H54 (cell line): ENCODE measurements at regions not wholly inside any gene's neighbourhood (a gene's known extent, or its start where the extent isn't known, plus 50 kb on each side); places are given as distances from the start of the nearest gene placed in this dataset.
"Not testable (repeated sequence)": the region's sequence is repeated elsewhere in the genome, so short reads cannot be mapped to it uniquely, and the experiment has no call there.

Source experiments
- DNase-seq: peaks from one replicate; pipeline ENCODE4 v3.0.0; 2011; ENCODE audit warnings: low spot score, mixed read lengths; ENCODE audit not compliant: insufficient read length
- FAIRE-seq: peaks from 3 replicates; lab custom pipeline; 2011; peaks lifted over from hg19 to GRCh38; lab: Jason Lieb, UNC
- POLR2A ChIP-seq: IDR thresholded peaks from 2 replicates; pipeline ENCODE4 v1.6.1; 2011; ENCODE audit warnings: low read depth, mild to moderate bottlenecking, low read length

DNA sequence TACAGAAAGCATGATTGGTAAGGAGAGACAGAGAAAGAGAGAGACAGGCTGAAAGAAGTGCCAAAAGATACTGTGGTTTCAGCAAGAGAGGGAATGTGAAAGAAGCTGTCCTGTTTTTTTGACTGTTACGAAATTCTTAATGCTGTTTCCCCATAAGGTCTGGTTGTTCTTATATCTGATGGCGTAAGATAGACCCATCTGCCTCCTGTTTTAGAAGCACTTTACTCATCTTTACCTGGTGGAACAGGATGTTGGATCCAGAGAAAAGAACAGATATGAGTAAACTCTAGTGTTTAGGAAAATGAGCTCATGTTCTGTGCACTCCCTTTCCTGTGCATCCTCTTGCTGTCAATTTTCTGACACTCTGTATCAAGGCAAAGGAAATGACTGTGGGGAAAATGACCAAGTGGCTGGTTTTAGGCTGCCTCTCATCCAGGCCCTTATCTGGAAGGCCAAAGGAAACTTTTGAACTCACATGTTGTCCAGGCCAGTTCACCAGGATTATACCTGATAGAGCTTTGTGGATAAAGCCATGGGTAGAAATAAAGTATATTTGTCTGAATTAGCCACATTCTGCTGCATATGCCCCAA lies 311.7 kb upstream of the HTR2C start:
- no peak for DNase-seq
- no peak for TF ChIP-seq POLR2A
- FAIRE-seq = no peak

DNA sequence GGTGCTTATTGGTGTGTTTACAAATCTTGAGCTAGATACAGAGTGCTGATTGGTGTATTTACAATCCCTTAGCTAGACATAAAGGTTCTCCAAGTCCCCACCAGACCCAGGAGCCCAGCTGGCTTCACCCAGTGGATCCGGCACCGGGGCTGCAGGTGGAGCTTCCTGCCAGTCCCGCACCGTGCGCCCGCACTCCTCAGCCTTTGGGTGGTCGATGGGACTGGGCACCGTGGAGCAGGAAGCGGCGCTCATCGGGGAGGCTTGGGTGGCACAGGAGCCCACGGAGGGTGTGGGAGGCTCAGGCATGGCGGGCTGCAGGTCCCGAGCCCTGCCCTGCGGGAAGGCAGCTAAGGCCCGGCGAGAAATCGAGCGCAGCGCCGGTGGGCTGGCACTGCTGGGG lies 313.5 kb upstream of the HTR2C start:
- DNase-seq, FAIRE-seq: not testable (repeated sequence)

DNA sequence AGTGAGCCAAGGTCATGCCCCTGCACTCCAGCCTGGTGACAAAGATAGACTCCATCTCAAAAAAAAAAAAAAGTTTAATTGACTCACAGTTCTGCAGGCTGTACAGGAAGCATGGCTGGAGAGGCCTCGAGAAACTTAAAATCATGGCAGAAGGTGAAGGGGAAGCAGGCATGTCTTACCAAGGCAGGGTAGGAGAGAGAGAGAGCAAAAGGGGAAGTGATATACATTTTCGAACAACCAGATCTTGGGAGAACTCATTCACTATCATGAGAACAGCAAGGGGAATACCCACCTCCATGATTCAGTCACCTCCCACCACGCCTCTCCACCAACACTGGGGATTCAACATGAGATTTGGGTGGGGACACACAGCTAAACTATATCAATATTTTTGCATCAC lies 315.2 kb upstream of the HTR2C start:
- no peak for FAIRE-seq
- no peak for TF ChIP-seq POLR2A
- no peak for DNase-seq

DNA sequence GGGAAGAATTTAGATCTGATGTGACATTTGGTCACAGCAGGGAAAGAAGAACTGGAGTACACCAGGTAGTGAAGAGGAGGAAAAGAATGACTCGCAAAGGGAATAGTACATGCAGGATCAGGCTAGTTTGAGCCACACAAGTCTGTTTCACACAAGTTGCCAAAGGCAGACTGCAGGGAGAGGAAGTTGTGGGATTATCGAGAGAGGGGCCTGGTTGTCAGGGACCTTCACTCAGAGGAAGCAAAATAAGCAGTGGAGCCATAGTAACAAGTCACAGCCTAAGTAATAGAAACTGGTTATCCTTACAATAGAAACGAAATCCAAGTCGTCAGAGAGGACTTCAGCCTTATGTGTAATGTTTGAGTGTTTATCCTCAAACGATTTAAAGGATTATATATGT lies 316.7 kb upstream of the HTR2C start:
- FAIRE-seq (no peak), DNase-seq (no peak)
- no peak for TF ChIP-seq POLR2A

DNA sequence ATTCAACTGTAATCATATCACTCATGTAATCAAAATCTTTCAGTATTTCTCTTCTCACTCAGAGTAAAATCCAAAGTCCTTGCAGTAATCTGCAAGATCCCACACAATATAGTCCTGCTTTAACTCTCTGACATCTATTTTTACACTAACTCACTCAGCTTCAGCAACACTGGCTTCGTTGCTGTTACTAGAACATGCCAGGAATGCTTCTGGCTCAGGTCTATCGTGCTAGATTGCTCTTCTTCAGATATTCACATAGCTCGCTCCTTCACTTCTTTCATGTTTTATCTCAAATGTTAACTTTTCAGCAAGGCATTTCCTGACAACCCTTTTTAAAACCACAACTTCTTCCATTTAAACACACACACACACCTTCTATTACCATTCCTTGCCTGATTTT lies 331.7 kb upstream of the HTR2C start:
- FAIRE-seq (no peak), DNase-seq (no peak)
- TF ChIP-seq POLR2A = no peak

DNA sequence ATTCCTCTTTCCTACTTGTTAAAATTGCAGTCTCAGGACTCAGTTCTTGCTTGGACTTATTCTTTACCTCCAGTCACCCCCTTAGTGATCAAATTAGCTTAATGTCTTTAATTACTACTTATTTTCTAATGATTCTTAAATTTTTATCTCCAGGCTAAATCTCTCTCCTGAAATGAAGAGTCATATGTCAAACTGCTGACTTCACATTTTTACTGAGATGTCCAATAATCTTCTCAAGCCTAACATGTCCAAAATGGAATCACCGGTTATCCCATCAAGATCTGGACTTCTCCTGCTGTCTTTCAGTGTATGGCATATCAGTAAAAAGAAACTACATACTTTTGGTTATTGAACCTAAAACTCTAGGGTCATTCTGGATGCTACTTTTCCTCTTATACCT lies 332.3 kb upstream of the HTR2C start:
- DNase-seq = no peak
- TF ChIP-seq POLR2A = no peak
- FAIRE-seq = no peak

DNA sequence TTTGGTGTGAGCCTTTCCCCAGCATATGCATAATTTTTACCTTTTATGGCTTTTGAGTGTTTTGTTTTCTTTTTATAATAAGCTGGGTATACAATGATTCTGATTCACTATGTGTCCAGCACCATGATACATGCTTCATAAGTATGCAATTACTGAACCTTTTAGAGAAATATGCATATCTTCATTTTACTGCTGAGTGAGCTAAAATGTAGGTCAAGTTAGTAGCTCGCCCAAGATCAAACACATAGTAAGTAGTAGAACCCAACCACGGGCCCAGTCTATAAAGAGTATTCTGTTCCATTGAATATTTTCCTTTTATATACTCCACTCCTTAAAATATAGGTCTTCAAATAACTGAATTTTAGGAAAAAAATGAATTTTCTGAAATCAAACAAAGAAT lies 362.4 kb upstream of the HTR2C start:
- TF ChIP-seq POLR2A = no peak
- DNase-seq (no peak), FAIRE-seq (no peak)

DNA sequence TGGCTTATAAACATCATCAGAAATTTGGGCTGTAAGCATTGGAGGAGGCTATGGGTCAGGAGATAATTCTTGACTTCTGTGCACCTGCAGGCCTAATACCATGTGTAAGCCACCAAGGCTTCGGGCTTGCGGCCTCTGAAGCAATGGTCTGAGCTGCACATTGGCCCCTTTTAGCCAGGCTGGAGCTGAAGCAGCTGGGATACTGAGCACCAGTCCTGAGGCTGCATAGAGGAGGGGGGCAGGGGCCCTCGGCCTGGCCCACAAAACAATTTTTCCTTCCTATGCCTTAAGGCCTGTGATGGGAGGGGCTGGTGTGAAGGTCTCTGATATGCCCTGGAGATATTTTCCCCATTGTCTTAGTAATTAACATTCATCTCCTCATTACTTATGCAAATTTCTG lies 373.0 kb upstream of the HTR2C start:
- DNase-seq (no peak), FAIRE-seq (no peak)
- no peak for TF ChIP-seq POLR2A

DNA sequence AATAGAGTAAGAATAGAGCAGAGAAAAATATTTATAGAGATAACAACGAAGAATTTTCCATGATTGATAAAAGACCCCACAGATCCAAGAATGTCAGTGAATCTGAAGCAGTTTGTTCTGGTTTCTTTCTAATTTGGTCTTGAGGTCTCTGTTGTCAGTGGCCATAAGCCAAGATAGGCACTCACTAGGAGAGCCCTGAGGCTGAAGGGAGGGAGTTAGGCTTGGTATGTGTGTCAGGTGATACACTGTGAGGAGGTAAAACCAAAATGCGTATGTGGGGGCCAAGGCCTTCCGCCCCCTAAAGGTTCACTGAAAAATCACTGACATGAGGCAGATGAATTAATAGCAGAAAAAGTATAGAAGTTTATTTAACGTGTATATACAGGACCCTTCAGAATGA lies 382.3 kb upstream of the HTR2C start:
- FAIRE-seq (no peak), DNase-seq (no peak)
- TF ChIP-seq POLR2A = no peak

DNA sequence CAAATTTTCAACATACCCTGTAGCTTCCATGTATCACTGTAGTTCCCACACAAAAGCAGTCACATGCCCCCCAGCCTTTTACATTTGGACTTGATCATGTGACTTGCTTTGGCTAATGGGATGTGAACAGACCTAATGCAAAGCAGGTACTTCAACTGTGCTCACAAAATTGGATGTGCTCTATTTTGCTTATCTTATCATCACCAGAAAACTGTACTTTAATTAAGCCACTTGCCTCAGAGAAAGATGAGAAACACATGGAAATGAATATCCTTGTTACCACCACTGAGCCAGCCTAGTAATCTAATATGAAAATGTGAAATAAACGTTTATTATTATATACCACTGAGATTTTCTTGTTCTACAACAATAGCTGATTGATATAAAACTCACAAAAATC lies 402.7 kb upstream of the HTR2C start:
- FAIRE-seq (no peak), DNase-seq (no peak)
- no peak for TF ChIP-seq POLR2A

DNA sequence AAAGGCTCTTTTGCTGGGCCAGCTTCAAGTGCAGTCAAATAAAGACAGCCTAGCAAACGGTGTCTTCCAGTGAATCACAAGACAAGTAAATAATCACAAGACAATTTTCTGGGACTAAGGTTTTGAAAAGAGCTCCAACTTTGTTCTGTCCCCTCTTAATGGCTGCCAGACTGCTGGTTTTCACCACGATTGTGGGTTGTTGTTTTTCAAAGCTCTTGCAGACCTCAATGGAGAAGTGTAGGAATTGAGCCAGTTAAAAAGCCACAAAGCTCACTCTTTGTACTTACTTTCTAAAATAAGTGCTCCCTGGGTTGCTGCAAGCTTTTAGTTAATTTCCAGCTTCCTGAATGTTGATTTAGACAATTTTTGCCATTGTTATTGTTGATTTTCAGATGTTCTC lies 405.8 kb upstream of the HTR2C start:
- no peak for TF ChIP-seq POLR2A
- no peak for DNase-seq
- FAIRE-seq = no peak

DNA sequence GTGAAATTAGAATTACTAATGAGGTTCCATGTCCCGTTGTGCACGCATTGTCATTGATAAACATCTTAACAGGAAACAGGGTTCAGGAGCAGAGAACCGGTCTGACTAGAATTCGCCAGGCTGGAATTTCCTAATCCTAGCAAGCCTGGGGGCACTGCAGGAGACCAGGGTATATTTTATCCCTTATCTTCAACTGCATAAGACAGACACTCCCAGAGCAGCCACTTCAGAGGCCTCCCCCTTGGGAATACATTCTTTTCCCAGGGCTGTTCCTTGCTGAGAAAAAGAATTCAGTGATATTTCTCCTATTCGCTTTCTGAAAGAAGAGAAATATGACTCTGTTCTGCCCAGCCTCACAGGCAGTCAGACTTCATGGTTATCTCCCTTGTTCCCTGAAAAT lies 416.6 kb upstream of the HTR2C start:
- DNase-seq, FAIRE-seq: not testable (repeated sequence)

DNA sequence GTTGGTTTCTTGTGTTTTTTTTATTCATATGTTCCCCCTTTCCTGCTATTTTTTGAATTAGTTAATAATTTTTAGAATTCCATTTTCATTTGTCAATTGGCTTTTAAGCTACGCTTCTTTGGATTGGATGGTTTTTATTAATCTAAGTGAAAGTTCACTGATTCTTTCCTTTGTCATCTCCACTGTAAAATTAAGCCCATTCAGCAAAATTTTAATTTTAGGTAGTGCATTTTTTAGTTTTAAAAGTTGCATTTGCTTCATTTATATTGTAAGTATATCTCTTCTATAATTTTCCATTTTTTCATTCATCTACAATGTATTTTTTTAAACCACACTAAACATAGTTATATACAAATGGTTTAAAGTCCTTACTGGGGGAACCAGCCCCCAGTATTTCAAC lies 417.3 kb upstream of the HTR2C start:
- DNase-seq (no peak), FAIRE-seq (no peak)
- no peak for TF ChIP-seq POLR2A

DNA sequence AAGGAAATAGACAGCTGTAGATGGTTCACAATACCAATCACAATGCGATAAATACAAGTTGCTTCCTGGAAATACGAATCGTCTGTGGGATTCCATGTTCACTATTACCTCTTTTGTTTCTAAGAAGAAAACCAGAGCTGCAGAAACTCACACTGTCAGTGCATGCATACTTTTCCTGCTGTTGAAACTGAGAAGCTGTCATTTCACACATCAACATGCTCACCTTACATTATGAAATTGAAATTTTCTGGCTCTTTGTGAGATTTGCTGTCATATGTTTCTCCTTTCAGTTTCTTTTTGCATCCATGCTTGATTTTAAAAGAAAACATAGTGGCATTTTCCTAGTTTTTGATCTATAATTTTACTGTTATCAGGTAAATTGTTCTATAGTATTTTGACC lies 418.3 kb upstream of the HTR2C start:
- no peak for FAIRE-seq
- no peak for TF ChIP-seq POLR2A
- DNase-seq = no peak

DNA sequence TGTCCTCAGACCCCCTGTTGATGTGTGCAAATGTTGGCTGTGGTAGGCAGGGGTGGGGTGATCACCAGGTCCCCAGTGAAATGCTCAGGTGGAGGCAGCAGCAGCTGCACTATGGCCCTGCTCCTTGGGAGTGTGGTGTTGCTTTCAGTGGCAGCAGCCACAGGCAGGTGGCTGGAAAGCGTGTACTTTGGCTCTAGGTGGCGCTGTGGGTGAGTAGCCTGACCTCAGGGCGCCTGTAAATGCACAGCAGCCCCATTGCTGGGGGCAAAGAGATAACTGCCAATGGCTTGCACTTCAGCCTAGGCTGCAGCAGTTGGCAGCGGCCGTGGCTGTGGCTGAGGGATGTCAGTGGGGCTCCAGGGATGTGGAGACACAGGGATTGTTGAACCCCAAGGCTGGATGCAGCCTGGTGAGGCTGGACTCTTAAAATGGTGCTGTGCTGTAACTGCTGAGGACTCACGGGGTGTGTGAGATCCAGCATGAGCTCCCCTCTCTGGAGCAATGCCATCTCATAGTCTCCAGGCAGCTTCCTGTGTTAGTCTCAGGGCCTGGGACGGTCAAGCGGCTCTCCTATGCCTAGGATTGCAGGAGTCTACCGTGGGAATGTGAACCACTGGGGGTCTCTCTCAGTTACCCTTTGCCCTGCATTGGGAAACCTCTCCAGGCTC lies 421.7 kb upstream of the HTR2C start:
- peak; percentile 0 for DNase-seq
- FAIRE-seq = no peak
- no peak for TF ChIP-seq POLR2A
